ENCODE measurements at regions not wholly inside any gene's neighbourhood (a gene's known extent, or its start where the extent isn't known, plus 50 kb on each side); places are given as distances from the start of the nearest gene placed in this dataset.
"Not testable (repeated sequence)": the region's sequence is repeated elsewhere in the genome, so short reads cannot be mapped to it uniquely, and the experiment has no call there.

DNA sequence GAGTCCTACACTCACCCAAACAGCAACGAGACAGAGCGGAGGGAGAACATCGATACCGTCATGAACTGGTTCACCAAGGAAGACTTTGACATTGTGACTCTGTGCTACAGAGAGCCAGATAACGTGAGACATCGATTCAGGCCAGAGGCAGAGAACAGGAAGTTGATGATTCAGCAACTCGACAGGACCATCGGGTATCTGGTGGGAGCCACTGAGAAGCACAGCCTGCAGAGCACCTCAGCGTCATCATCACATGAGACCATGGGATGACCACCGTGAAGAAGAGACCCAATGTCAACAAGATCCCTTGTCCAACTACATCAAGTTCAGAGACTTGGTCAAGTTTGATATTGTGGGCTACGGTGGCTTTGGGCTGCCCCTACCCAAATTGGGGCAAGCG, 60.8 kb upstream of the DEFB108B start:
- H3K27me3 ChIP-seq (ENCODE audit: control insufficient read depth, insufficient read depth, low read length); in situ Hi-C loops (cut with HindIII; ENCODE audit: low pct_unique_long_range_greater_than_20kb, low sequenced_read_pairs); H3K9me3 ChIP-seq (ENCODE audit: control insufficient read depth, insufficient read depth, low read depth, low read length); POLR2A ChIA-PET; intact Hi-C loops (cut with micrococcal nuclease; ENCODE audit: unreplicated experiment); H3K4me1 ChIP-seq (ENCODE audit: control insufficient read depth, insufficient read depth, low read length); H3K27ac ChIP-seq (ENCODE audit: low read length); H3K36me3 ChIP-seq (ENCODE audit: control insufficient read depth, insufficient read depth, low read length); DNase-seq (ENCODE audit: low read depth, low spot score); CTCF ChIA-PET; BruUV-seq (replicated peaks); H3K4me3 ChIP-seq (ENCODE audit: low read depth in 2 of 2, low read length in 2 of 2); ATAC-seq: not testable (repeated sequence)

DNA sequence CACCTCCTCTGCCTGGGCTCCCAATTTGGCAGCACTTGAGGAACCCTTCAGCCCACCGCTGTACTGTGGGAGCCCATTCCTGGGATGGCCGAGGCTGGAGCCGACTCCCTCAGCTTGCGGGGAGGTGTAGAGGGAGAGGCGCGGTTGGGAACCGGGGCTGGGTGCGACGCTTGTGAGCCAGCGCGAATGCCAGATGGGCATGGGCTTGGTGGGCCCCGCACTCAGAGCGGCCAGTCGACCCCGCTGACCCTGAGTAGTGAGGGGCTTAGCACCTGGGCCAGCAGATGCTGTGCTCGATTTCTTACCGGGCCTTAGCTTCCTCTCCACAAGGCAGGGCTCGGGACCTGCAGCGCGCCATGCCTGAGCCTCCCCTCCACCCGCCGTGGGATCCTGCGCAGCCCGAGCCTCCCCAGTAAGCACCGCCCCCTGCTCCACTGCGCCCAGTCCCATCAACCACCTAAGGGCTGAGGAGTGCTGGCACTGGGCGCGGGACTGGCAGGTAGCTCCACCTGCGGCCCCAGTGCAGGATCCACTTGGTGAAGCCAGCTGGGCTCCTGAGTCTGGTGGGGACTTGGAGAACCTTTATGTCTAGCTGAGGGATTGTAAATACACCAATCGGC, 58.3 kb upstream of the DEFB108B start:
- Histone ChIP-seq H3K36me3 (ENCODE audit: control insufficient read depth, insufficient read depth, low read length) (no peaks in the 10 kb centered on the region), H3K27me3 (ENCODE audit: control insufficient read depth, insufficient read depth, low read length) (no peaks in the 10 kb centered on the region), H3K4me1 (ENCODE audit: control insufficient read depth, insufficient read depth, low read length) (no peaks in the 10 kb centered on the region), H3K4me3 (ENCODE audit: low read depth in 2 of 2, low read length in 2 of 2) (no peak overlapping the region), H3K27ac (ENCODE audit: low read length) (no peak overlapping the region), H3K9me3 (ENCODE audit: control insufficient read depth, insufficient read depth, low read depth, low read length) (no peaks in the 10 kb centered on the region)
- POLR2A ChIA-PET, result no interaction called here
- TF ChIP-seq, protein P1, sequence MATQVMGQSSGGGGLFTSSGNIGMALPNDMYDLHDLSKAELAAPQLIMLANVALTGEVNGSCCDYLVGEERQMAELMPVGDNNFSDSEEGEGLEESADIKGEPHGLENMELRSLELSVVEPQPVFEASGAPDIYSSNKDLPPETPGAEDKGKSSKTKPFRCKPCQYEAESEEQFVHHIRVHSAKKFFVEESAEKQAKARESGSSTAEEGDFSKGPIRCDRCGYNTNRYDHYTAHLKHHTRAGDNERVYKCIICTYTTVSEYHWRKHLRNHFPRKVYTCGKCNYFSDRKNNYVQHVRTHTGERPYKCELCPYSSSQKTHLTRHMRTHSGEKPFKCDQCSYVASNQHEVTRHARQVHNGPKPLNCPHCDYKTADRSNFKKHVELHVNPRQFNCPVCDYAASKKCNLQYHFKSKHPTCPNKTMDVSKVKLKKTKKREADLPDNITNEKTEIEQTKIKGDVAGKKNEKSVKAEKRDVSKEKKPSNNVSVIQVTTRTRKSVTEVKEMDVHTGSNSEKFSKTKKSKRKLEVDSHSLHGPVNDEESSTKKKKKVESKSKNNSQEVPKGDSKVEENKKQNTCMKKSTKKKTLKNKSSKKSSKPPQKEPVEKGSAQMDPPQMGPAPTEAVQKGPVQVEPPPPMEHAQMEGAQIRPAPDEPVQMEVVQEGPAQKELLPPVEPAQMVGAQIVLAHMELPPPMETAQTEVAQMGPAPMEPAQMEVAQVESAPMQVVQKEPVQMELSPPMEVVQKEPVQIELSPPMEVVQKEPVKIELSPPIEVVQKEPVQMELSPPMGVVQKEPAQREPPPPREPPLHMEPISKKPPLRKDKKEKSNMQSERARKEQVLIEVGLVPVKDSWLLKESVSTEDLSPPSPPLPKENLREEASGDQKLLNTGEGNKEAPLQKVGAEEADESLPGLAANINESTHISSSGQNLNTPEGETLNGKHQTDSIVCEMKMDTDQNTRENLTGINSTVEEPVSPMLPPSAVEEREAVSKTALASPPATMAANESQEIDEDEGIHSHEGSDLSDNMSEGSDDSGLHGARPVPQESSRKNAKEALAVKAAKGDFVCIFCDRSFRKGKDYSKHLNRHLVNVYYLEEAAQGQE (IDR thresholded peaks at IDR 0.05; ENCODE audit: insufficient read depth in 1 of 2, low read depth in 2 of 2, low read length in 1 of 2), result no peak
- no peak for TF ChIP-seq SIN3A (IDR thresholded peaks at IDR 0.05; ENCODE audit: borderline replicate concordance, insufficient read depth, low read depth, low read length)
- no peak for TF ChIP-seq POLR2AphosphoS5 (IDR thresholded peaks at IDR 0.05; ENCODE audit: low read depth, low read length)
- TF ChIP-seq TCF7L2 (IDR thresholded peaks at IDR 0.05; ENCODE audit: low read depth, low read length), result no peak
- TF ChIP-seq, protein P2, sequence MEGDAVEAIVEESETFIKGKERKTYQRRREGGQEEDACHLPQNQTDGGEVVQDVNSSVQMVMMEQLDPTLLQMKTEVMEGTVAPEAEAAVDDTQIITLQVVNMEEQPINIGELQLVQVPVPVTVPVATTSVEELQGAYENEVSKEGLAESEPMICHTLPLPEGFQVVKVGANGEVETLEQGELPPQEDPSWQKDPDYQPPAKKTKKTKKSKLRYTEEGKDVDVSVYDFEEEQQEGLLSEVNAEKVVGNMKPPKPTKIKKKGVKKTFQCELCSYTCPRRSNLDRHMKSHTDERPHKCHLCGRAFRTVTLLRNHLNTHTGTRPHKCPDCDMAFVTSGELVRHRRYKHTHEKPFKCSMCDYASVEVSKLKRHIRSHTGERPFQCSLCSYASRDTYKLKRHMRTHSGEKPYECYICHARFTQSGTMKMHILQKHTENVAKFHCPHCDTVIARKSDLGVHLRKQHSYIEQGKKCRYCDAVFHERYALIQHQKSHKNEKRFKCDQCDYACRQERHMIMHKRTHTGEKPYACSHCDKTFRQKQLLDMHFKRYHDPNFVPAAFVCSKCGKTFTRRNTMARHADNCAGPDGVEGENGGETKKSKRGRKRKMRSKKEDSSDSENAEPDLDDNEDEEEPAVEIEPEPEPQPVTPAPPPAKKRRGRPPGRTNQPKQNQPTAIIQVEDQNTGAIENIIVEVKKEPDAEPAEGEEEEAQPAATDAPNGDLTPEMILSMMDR (IDR thresholded peaks at IDR 0.05), result no peak
- CTCF ChIA-PET, result no interaction called here
- no peak for ATAC-seq
- no peak for DNase-seq (ENCODE audit: low read depth, low spot score)
- in situ Hi-C loops (cut with HindIII; ENCODE audit: low pct_unique_long_range_greater_than_20kb, low sequenced_read_pairs), result no loop called here
- intact Hi-C loops (cut with micrococcal nuclease; ENCODE audit: unreplicated experiment), result no loop called here
- no TSS peak for BruUV-seq (replicated peaks)

DNA sequence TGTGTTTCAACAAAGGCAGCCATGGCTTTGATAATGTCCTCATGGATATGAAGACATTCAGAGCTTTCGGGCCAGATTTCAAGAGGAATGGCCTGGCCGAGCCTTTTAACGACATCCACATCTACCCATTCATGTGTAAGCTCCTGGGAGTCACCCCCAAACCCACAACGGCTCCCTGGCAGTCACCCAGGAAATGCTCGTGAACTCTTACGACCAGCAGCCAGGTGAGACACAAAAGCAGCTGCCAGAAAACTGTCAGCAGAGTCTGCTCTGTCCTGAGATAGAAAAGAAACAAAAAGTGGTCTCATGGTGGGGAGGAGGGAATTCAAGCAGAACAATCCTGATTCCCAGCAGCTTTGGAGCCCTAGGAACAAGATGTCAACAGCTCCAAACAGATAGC, 52.9 kb upstream of the DEFB108B start:
- H3K36me3 ChIP-seq (ENCODE audit: control insufficient read depth, insufficient read depth, low read length); H3K27me3 ChIP-seq (ENCODE audit: control insufficient read depth, insufficient read depth, low read length); DNase-seq (ENCODE audit: low read depth, low spot score); POLR2A ChIA-PET; in situ Hi-C loops (cut with HindIII; ENCODE audit: low pct_unique_long_range_greater_than_20kb, low sequenced_read_pairs); BruUV-seq (replicated peaks); CTCF ChIA-PET; H3K4me1 ChIP-seq (ENCODE audit: control insufficient read depth, insufficient read depth, low read length); H3K4me3 ChIP-seq (ENCODE audit: low read depth in 2 of 2, low read length in 2 of 2); ATAC-seq; H3K27ac ChIP-seq (ENCODE audit: low read length); intact Hi-C loops (cut with micrococcal nuclease; ENCODE audit: unreplicated experiment); H3K9me3 ChIP-seq (ENCODE audit: control insufficient read depth, insufficient read depth, low read depth, low read length): not testable (repeated sequence)

DNA sequence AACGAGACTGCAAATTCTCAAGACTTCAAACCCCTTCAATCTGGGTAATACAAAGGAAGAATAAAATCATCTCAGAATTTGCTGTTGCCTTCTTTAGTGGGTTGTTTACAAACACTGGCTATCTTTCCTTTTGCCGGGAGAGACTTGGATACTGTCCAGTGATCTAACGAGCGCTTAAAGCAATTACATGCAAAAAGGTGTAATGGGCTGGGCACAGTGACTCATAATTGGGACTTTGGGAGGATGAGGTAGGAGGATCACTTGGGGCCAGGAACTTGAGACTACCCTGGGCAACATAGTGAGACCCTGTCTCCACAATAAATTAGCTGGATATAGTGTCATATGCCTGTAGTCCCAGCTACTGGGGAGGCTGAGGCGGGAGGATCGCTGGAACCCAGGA, 52.2 kb upstream of the DEFB108B start:
- intact Hi-C loops (cut with micrococcal nuclease; ENCODE audit: unreplicated experiment); BruUV-seq (replicated peaks); in situ Hi-C loops (cut with HindIII; ENCODE audit: low pct_unique_long_range_greater_than_20kb, low sequenced_read_pairs); H3K27me3 ChIP-seq (ENCODE audit: control insufficient read depth, insufficient read depth, low read length); H3K4me3 ChIP-seq (ENCODE audit: low read depth in 2 of 2, low read length in 2 of 2); H3K27ac ChIP-seq (ENCODE audit: low read length); H3K36me3 ChIP-seq (ENCODE audit: control insufficient read depth, insufficient read depth, low read length); H3K9me3 ChIP-seq (ENCODE audit: control insufficient read depth, insufficient read depth, low read depth, low read length); H3K4me1 ChIP-seq (ENCODE audit: control insufficient read depth, insufficient read depth, low read length); ATAC-seq; DNase-seq (ENCODE audit: low read depth, low spot score): not testable (repeated sequence)
- ChIA-PET CTCF (interaction anchor here (0.6 kb wide), 1 partner anchor 339 kb away, joined by 5 read pairs; no protein-coding TSS in a partner anchor), POLR2A (interaction anchor here (0.6 kb wide), 1 partner anchor 250 kb away, joined by 4 read pairs; no protein-coding TSS in a partner anchor)

DNA sequence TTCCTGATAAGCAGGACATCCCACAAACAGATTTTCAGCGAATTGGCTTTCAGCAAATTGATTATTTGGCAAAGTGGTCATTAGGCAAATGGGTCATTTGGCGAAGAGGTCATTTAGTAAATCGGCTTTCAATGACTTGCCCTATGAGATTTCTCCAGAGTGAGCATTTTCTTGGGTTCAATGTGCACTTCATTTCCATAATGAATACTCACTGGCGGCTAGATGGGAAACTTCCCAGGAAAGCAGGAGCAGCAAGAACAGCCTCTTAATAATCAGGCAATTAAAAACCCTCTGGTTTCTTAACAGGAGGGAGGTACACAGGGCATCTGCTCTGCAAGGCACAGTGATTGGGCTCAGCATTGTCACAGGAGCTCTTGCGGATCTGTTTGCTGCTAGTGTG, 51.5 kb upstream of the DEFB108B start:
- H3K27me3 ChIP-seq (ENCODE audit: control insufficient read depth, insufficient read depth, low read length); POLR2A ChIA-PET; H3K4me1 ChIP-seq (ENCODE audit: control insufficient read depth, insufficient read depth, low read length); H3K9me3 ChIP-seq (ENCODE audit: control insufficient read depth, insufficient read depth, low read depth, low read length); H3K36me3 ChIP-seq (ENCODE audit: control insufficient read depth, insufficient read depth, low read length); DNase-seq (ENCODE audit: low read depth, low spot score); in situ Hi-C loops (cut with HindIII; ENCODE audit: low pct_unique_long_range_greater_than_20kb, low sequenced_read_pairs); CTCF ChIA-PET; H3K4me3 ChIP-seq (ENCODE audit: low read depth in 2 of 2, low read length in 2 of 2); H3K27ac ChIP-seq (ENCODE audit: low read length); ATAC-seq; BruUV-seq (replicated peaks); intact Hi-C loops (cut with micrococcal nuclease; ENCODE audit: unreplicated experiment): not testable (repeated sequence)

All from Panc1 (cell line).